ENCODE measurements at regions not wholly inside any gene's neighbourhood (a gene's known extent, or its start where the extent isn't known, plus 50 kb on each side); places are given as distances from the start of the nearest gene placed in this dataset.

GRCh38 chr15:38002883-38003477 lies 68.5 kb downstream of the TMCO5A start:
- Histone ChIP-seq H3K36me3 (replicated peaks in 1 of 2; ENCODE audit: control extremely low read depth in 1 of 2, control insufficient read depth in 1 of 2, extremely low read depth in 1 of 2, insufficient read depth in 2 of 2, low read length in 1 of 2) (no peaks in the 10 kb centered on the region), H3K9me3 (ENCODE audit: control extremely low read depth in 1 of 3, control insufficient read depth in 2 of 3, insufficient read depth in 1 of 3, low read length in 2 of 3) (peaks cover 0 to 3% (median 0%) of the 10 kb centered on the region in 3 donors), H3K79me2 (ENCODE audit: control insufficient read depth, insufficient read depth, low read length) (no peaks in the 10 kb centered on the region), H3K4me3 (ENCODE audit: control extremely low read depth in 1 of 5, extremely low read depth in 1 of 5, insufficient read depth in 1 of 5, low read depth in 2 of 5, low read length in 4 of 5) (no peak overlapping the region), H3K27ac (ENCODE audit: low read length in 2 of 2) (no peak overlapping the region), H3K9ac (ENCODE audit: low read length) (no peak overlapping the region), H4K20me1 (ENCODE audit: control insufficient read depth, insufficient read depth, low read length, poor library complexity, severe bottlenecking) (no peaks in the 10 kb centered on the region), H2AFZ (ENCODE audit: insufficient read depth, low read depth, low read length, poor library complexity, severe bottlenecking) (no peak overlapping the region), H3K27me3 (replicated peaks in 1 of 4; ENCODE audit: control extremely low read depth in 1 of 4, control insufficient read depth in 3 of 4, insufficient read depth in 4 of 4, low read length in 3 of 4) (peaks cover 0 to 2% (median 0%) of the 10 kb centered on the region in 4 experiments), H3K4me2 (replicated peaks; ENCODE audit: low read depth, low read length, poor library complexity, severe bottlenecking) (no peak overlapping the region), H3K4me1 (ENCODE audit: control insufficient read depth in 2 of 2, insufficient read depth in 2 of 2, low read length in 2 of 2) (no peaks in the 10 kb centered on the region)
- no peak for ATAC-seq (ENCODE audit: low read depth)
- peaks cover 20% of the 10 kb centered on the region for H3K27me3 Mint-ChIP-seq
- ChIA-PET CTCF (interaction anchor here (0.9 to 2.5 kb wide), 7 partner anchors 8 to 386 kb away, joined by 3 to 11 read pairs (median 5); no protein-coding TSS in a partner anchor), POLR2A (no interaction called here)
- WGBS (ENCODE audit: insufficient coverage), result 82% methylated on average over 1 of the region's 2 CpGs
- peaks cover 5% of the 10 kb centered on the region for H3K9me3 Mint-ChIP-seq (ENCODE audit: insufficient read depth)
- intact Hi-C loops (cut with micrococcal nuclease), result loop anchor here (1.0 kb wide), 1 partner anchor 351 kb away; no protein-coding TSS in a partner anchor
- no peak overlapping the region for H3K27ac Mint-ChIP-seq
- TF ChIP-seq CTCF (IDR thresholded peaks at IDR 0.05), result peak; percentile 36
- TF ChIP-seq EZH2 (IDR thresholded peaks at IDR 0.05; ENCODE audit: borderline replicate concordance, insufficient read depth, low read depth, low read length, poor library complexity, severe bottlenecking), result no peak
- peak; percentile 39 for DNase-seq
- no peak overlapping the region for H3K4me3 Mint-ChIP-seq
- H3K4me1 Mint-ChIP-seq, result no peaks in the 10 kb centered on the region

GRCh38 chr15:38004218-38004861 lies 69.9 kb downstream of the TMCO5A start:
- H3K4me3 Mint-ChIP-seq, result no peak overlapping the region
- Histone ChIP-seq H3K4me2 (replicated peaks; ENCODE audit: low read depth, low read length, poor library complexity, severe bottlenecking) (no peak overlapping the region), H2AFZ (ENCODE audit: insufficient read depth, low read depth, low read length, poor library complexity, severe bottlenecking) (no peak overlapping the region), H3K27me3 (replicated peaks in 1 of 4; ENCODE audit: control extremely low read depth in 1 of 4, control insufficient read depth in 3 of 4, insufficient read depth in 4 of 4, low read length in 3 of 4) (peaks cover 0 to 2% (median 0%) of the 10 kb centered on the region in 4 experiments), H3K9ac (ENCODE audit: low read length) (no peak overlapping the region), H3K27ac (ENCODE audit: low read length in 2 of 2) (no peak overlapping the region), H3K4me1 (ENCODE audit: control insufficient read depth in 2 of 2, insufficient read depth in 2 of 2, low read length in 2 of 2) (no peaks in the 10 kb centered on the region), H3K36me3 (replicated peaks in 1 of 2; ENCODE audit: control extremely low read depth in 1 of 2, control insufficient read depth in 1 of 2, extremely low read depth in 1 of 2, insufficient read depth in 2 of 2, low read length in 1 of 2) (no peaks in the 10 kb centered on the region), H3K9me3 (ENCODE audit: control extremely low read depth in 1 of 3, control insufficient read depth in 2 of 3, insufficient read depth in 1 of 3, low read length in 2 of 3) (peaks cover 0 to 3% (median 0%) of the 10 kb centered on the region in 3 donors), H3K4me3 (ENCODE audit: control extremely low read depth in 1 of 5, extremely low read depth in 1 of 5, insufficient read depth in 1 of 5, low read depth in 2 of 5, low read length in 4 of 5) (no peak overlapping the region), H4K20me1 (ENCODE audit: control insufficient read depth, insufficient read depth, low read length, poor library complexity, severe bottlenecking) (no peaks in the 10 kb centered on the region), H3K79me2 (ENCODE audit: control insufficient read depth, insufficient read depth, low read length) (no peaks in the 10 kb centered on the region)
- H3K4me1 Mint-ChIP-seq, result no peaks in the 10 kb centered on the region
- peaks cover 5% of the 10 kb centered on the region for H3K9me3 Mint-ChIP-seq (ENCODE audit: insufficient read depth)
- no peak for DNase-seq
- ChIA-PET POLR2A (no interaction called here), CTCF (interaction anchor here (1.6 to 2.5 kb wide), 2 partner anchors 349 to 353 kb away, joined by 8 to 11 read pairs; no protein-coding TSS in a partner anchor)
- no peak for ATAC-seq (ENCODE audit: low read depth)
- WGBS (ENCODE audit: insufficient coverage), result 92% methylated on average over 2 of the region's 4 CpGs
- TF ChIP-seq CTCF (IDR thresholded peaks at IDR 0.05) (no peak), EZH2 (IDR thresholded peaks at IDR 0.05; ENCODE audit: borderline replicate concordance, insufficient read depth, low read depth, low read length, poor library complexity, severe bottlenecking) (no peak)
- intact Hi-C loops (cut with micrococcal nuclease), result no loop called here
- H3K27ac Mint-ChIP-seq, result no peak overlapping the region
- peaks cover 17% of the 10 kb centered on the region for H3K27me3 Mint-ChIP-seq
